HFF-Myc (cell line): ENCODE measurements at regions not wholly inside any gene's neighbourhood (a gene's known extent, or its start where the extent isn't known, plus 50 kb on each side); places are given as distances from the start of the nearest gene placed in this dataset.
A peak's percentile ranks its signal among the peaks of the same experiment; 100 is the strongest.

Experiments used
- DNase-seq: peaks from one replicate; pipeline ENCODE4 v3.0.0-alpha.2; 2011; ENCODE audit warnings: low read depth; ENCODE audit errors: extremely low read depth
- H3K4me3 ChIP-seq: replicated peaks from 2 replicates; pipeline ENCODE4 v1.5.1; 2011; ENCODE audit warnings: low read depth, mild to moderate bottlenecking, control low read depth, low read length
- TF ChIP-seq, protein P1 (sequence below): IDR thresholded peaks from 2 replicates; pipeline ENCODE4 v1.5.1; 2012; ENCODE audit warnings: mild to moderate bottlenecking, low read depth, low read length, control low read depth; ENCODE audit errors: missing control alignments

DNA sequence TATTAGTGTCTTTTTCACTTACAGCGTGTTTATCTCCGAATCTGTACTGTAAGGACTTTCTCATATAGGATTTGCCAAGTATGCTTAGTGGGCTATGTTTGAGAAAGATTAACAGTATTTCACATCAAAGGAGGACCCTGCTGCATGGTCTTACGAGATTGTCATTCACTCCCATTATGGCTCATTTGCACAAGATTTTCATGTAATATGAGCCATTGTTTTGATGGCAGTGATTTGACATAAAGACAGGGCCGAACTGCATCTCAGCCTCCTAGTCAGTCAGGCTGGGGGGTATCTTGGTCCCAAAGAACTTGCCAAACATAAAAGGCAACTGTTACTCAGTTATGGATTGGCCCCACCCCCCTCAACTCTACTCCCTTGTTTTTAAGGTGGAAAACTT, 205.9 kb downstream of the ZIC1 start:
- DNase-seq, result no peak
- H3K4me3 ChIP-seq, result no peak overlapping the region
- TF ChIP-seq, protein P1, sequence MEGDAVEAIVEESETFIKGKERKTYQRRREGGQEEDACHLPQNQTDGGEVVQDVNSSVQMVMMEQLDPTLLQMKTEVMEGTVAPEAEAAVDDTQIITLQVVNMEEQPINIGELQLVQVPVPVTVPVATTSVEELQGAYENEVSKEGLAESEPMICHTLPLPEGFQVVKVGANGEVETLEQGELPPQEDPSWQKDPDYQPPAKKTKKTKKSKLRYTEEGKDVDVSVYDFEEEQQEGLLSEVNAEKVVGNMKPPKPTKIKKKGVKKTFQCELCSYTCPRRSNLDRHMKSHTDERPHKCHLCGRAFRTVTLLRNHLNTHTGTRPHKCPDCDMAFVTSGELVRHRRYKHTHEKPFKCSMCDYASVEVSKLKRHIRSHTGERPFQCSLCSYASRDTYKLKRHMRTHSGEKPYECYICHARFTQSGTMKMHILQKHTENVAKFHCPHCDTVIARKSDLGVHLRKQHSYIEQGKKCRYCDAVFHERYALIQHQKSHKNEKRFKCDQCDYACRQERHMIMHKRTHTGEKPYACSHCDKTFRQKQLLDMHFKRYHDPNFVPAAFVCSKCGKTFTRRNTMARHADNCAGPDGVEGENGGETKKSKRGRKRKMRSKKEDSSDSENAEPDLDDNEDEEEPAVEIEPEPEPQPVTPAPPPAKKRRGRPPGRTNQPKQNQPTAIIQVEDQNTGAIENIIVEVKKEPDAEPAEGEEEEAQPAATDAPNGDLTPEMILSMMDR, result no peak

DNA sequence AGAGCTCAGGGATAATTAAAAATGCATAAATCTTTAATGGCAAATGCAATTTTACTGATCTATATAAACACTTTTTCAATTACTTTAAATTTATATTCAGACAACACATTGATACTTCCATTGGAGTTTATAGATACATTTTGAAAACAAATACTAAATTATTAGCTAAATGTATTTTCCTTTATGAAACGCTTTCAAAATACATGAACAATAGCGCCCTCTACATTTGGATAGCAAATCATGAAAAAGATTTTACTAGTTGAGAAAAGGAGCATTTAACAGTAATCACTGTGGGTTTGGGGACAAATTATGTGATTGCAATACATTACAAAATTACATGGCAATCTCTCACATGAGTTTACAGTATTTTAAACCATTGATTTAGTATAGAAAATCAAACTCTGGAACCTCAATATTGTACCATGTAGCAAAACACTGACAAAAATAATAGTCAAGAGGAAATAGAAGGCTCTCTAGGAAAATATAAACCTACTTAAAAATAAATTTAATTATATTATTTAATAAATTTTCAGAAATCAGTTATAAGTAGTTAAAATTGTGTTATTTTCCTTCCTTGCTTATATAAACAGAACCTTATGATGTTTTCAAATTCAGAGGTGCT, 207.9 kb downstream of the ZIC1 start:
- DNase-seq, result peak; percentile 2
- TF ChIP-seq, protein P1, result peak; percentile 21
- no peak overlapping the region for H3K4me3 ChIP-seq

DNA sequence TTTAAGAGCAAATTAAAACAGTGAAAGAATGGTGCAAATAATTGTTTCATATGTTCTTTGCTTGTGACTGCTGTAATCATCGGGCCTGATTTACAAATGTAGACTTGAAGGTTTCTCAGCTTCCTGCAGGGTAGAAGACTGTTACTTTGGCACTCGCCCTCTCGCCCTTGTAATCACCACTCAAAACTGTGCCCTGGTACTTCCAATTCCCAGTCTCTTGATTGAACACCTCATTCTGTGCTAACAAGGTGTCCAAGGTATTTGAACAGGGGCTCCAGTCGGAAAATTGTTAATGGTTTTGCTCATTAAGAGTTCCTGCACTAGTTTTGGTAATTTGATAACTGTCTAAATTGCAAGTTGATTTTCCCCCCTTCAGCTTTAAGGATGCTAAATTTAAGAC, 209.5 kb downstream of the ZIC1 start:
- TF ChIP-seq, protein P1, result no peak
- no peak for DNase-seq

DNA sequence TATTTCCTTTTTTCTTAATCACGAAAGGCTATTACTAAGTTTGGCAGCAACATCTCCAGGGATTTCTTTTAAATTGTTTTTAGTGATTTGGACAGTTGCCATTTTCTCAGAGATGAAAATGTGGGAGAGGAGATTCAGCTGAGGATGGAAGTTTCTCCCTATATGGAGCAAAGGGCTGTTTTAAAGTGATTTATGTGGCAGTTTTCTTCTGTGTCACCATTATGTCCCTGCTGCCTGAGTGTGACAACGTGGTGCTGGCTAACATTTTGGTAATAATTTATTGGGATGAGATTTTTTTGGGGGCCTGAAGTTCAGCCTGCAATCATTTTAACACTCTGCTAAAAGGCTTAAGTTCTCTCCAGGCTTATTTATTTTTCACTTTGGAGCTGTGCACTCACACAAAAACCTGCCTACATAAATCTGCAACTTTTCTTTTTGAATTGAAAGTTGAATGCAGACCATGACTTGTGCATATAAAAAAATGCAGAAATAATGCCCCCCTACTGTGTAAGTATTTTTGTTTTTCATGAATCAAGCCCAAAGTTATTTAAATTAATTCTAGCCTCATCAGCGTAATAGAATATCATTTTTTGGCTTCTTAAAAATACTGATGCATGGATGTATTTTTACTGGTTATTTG, 210.9 kb downstream of the ZIC1 start:
- TF ChIP-seq, protein P1, result no peak
- no peak overlapping the region for H3K4me3 ChIP-seq
- DNase-seq, result no peak

More for the DNA sequence above, 209.5 kb downstream of the ZIC1 start:
- H3K4me3 ChIP-seq, result no peak overlapping the region

DNA sequence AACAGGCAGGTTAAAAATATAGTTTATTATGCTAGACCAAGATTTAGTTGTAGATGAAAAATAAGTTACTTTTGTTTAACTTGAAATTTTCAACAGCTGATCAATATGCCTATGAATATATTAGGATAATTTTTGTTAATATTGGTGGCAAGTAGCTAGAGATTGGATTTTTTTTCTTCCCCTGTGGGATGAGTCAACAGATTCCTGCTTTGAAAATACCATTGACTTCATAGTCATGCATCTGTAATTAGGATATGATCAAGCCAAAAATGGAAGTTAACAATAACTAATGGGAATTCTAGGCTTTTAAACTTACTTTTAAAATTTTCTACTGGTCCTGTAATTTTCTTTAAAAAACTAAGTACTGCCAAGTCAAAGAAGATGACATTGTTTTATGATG, 211.7 kb downstream of the ZIC1 start:
- DNase-seq, result no peak
- H3K4me3 ChIP-seq, result no peak overlapping the region
- TF ChIP-seq, protein P1, result no peak

DNA sequence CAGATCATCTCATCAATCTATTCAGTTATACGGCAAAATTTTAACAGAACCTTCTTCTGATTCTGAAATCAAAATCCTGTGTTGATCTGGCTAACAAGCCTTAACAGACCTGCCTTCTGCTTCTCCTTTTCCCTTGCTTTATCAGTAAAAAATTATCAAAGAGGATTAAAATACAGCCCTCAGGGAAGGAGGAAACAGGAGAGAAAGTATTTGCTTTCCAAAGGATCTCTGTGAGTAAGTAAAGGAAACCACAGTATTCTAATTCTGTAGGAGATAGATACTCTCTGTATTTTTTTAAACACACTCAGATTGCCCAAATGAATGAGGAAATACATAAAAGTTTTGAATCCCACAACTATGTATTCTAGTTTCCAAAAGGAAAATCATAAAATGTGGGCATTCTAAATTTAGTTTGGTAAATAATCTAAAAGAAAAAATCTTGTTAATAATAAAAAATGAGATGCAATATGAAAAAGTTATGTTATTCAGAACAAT, 221.8 kb downstream of the ZIC1 start:
- TF ChIP-seq, protein P1, result no peak
- DNase-seq, result no peak

More for the DNA sequence above, 221.8 kb downstream of the ZIC1 start:
- no peak overlapping the region for H3K4me3 ChIP-seq
